H1 (cell line): ENCODE measurements at regions not wholly inside any gene's neighbourhood (a gene's known extent, or its start where the extent isn't known, plus 50 kb on each side); places are given as distances from the start of the nearest gene placed in this dataset.

Experiments
- CHD1 ChIP-seq: IDR thresholded peaks from 2 replicates; pipeline ENCODE4 v1.6.1; 2012; ENCODE audit warnings: low read depth, low read length, improper control_type of control experiment
- CTBP2 ChIP-seq: IDR thresholded peaks from 2 replicates; pipeline ENCODE4 v1.7.0; 2011; ENCODE audit warnings: borderline replicate concordance, mild to moderate bottlenecking, moderate library complexity, mixed read lengths, low read length; ENCODE audit not compliant: insufficient read depth, insufficient read length
- CTCF ChIP-seq, 3 experiments: IDR thresholded peaks; 1 replicate in 2 of 3; 2 replicates in 1 of 3; pipeline versions ENCODE4 v1.5.1 to v1.6.1; 2011; ENCODE audit warnings: low read length in 3 of 3, mild to moderate bottlenecking in 3 of 3, inconsistent platforms in 2 of 3, low read depth in 1 of 3, moderate library complexity in 1 of 3; ENCODE audit not compliant: insufficient read depth in 1 of 3; ENCODE audit errors: control extremely low read depth in 1 of 3
- HDAC2 ChIP-seq, 2 experiments: fragments of 300-600 bp in 1 of 2; sonication (generic) in 1 of 2; IDR thresholded peaks; 2 replicates each; pipeline ENCODE4 v1.6.1; 2011 to 2012; ENCODE audit warnings: low read depth in 2 of 2, low read length in 2 of 2, mild to moderate bottlenecking in 2 of 2, moderate library complexity in 2 of 2, borderline replicate concordance in 1 of 2, inconsistent platforms in 1 of 2
- HDAC6 ChIP-seq: IDR thresholded peaks from one replicate; pipeline ENCODE4 v1.7.1; 2012; ENCODE audit warnings: low read depth, mild to moderate bottlenecking, inconsistent platforms, low read length, moderate library complexity
- NRF1 ChIP-seq: IDR thresholded peaks from 2 replicates; pipeline ENCODE4 v1.6.1; 2011; ENCODE audit warnings: mild to moderate bottlenecking, low read depth, low read length, improper control_type of control experiment
- POLR2AphosphoS5 ChIP-seq: IDR thresholded peaks from 2 replicates; pipeline ENCODE4 v1.6.1; 2011; ENCODE audit warnings: low read depth, low read length
- RAD21 ChIP-seq, 2 experiments: IDR thresholded peaks in 1 of 2; conservative IDR thresholded peaks in 1 of 2; 2 replicates each; pipeline ENCODE4 v1.6.1; 2011; ENCODE audit warnings: low read depth in 2 of 2, low read length in 2 of 2, improper control_type of control experiment in 1 of 2, inconsistent platforms in 1 of 2, mild to moderate bottlenecking in 1 of 2, moderate library complexity in 1 of 2
- RNF2 ChIP-seq: fragments of 200-900, 300-1000 bp; sonication (generic); IDR thresholded peaks from 2 replicates; pipeline ENCODE4 v1.7.1; 2016; ENCODE audit warnings: borderline replicate concordance, low read depth, mild to moderate bottlenecking, antibody characterized with exemption, low read length; ENCODE audit not compliant: poor library complexity, severe bottlenecking; ENCODE audit errors: missing control alignments
- SP2 ChIP-seq: IDR thresholded peaks from 2 replicates; pipeline ENCODE4 v1.6.1; 2012; ENCODE audit warnings: mild to moderate bottlenecking, low read length, inconsistent platforms
- TEAD4 ChIP-seq: IDR thresholded peaks from 2 replicates; pipeline ENCODE4 v1.6.1; 2012; ENCODE audit warnings: low read depth, low read length, inconsistent platforms, mixed read lengths

GRCh38 chr2:191512216-191512835 lies 165.6 kb upstream of the NABP1 start (continued):
- TF ChIP-seq CTCF (IDR thresholded peaks at IDR 0.05; ENCODE audit: control extremely low read depth in 1 of 3, insufficient read depth in 1 of 3, low read depth in 1 of 3, low read length in 3 of 3): no peak
- TF ChIP-seq TEAD4: no peak
- no peak for TF ChIP-seq POLR2AphosphoS5
- TF ChIP-seq RAD21 (IDR thresholded peaks at IDR 0.05 in 1 of 2, conservative IDR thresholded peaks at IDR 0.05 in 1 of 2; ENCODE audit: low read depth in 2 of 2, low read length in 2 of 2): no peak
- no peak for TF ChIP-seq HDAC2 (IDR thresholded peaks at IDR 0.05; ENCODE audit: borderline replicate concordance in 1 of 2, low read depth in 2 of 2, low read length in 2 of 2)
- TF ChIP-seq CHD1: no peak
- TF ChIP-seq CTBP2: no peak
- TF ChIP-seq HDAC6: no peak
- no peak for TF ChIP-seq RNF2
- no peak for TF ChIP-seq SP2
- no peak for TF ChIP-seq NRF1
